PC-9 (cell line): ENCODE measurements at regions not wholly inside any gene's neighbourhood (a gene's known extent, or its start where the extent isn't known, plus 50 kb on each side); places are given as distances from the start of the nearest gene placed in this dataset.

Experiments used
- BruUV-seq: library from RNA; stranded (reverse); fragments of 400-500 nt; replicated peaks from 2 replicates; lab custom pipeline; 2021; lab: Mats Ljungman, UMichigan
- CTCF ChIA-PET: fragments of 300-600 bp; sonication (Branson Sonifier 250); formaldehyde crosslinking; loops from one replicate; lab custom pipeline; 2022; ENCODE audit warnings: antibody characterized with exemption; lab: Charles Lee
- POLR2A ChIA-PET: fragments of 300-600 bp; sonication (Branson Sonifier 250); formaldehyde crosslinking; loops from one replicate; lab custom pipeline; 2022; ENCODE audit warnings: antibody characterized with exemption; ENCODE audit not compliant: unreplicated experiment; lab: Charles Lee
- DNase-seq, 2 experiments: peaks; one replicate each; pipeline versions ENCODE4 v3.0.0 to v3.0.0-alpha.2; 2015 to 2022; ENCODE audit warnings: mixed read lengths in 1 of 2
- H2AFZ ChIP-seq: fragments of 200-600 bp; sonication (generic); 2 replicates; pipeline ENCODE4 v1.8.1; 2017; ENCODE audit warnings: antibody characterized with exemption
- H3F3A ChIP-seq: fragments of 200-600 bp; sonication (generic); 2 replicates; pipeline ENCODE4 v1.8.1; 2017; ENCODE audit warnings: antibody characterized with exemption, mild to moderate bottlenecking, low read depth; ENCODE audit not compliant: insufficient read depth
- H3K27ac ChIP-seq: fragments of 200-600 bp; sonication (generic); 2 replicates; pipeline ENCODE4 v1.6.1; 2016; ENCODE audit warnings: mixed run types
- H3K27me3 ChIP-seq: fragments of 200-600 bp; sonication (generic); 2 replicates; pipeline ENCODE4 v1.6.1; 2016; ENCODE audit warnings: low read depth, mixed run types; ENCODE audit not compliant: insufficient read depth
- H3K36me3 ChIP-seq: fragments of 200-600 bp; sonication (generic); 2 replicates; pipeline ENCODE4 v1.6.1; 2016; ENCODE audit warnings: low read depth, mixed run types
- H3K4me1 ChIP-seq: fragments of 200-600 bp; sonication (generic); replicated peaks from 2 replicates; pipeline ENCODE4 v1.6.1; 2016; ENCODE audit warnings: mixed run types; ENCODE audit not compliant: insufficient read depth
- H3K4me2 ChIP-seq: fragments of 200-600 bp; sonication (generic); 2 replicates; pipeline ENCODE4 v1.6.1; 2017; ENCODE audit warnings: mixed run types
- H3K4me3 ChIP-seq: fragments of 200-600 bp; sonication (generic); 2 replicates; pipeline ENCODE4 v1.6.1; 2016; ENCODE audit warnings: mixed run types
- H3K79me2 ChIP-seq: fragments of 200-600 bp; sonication (generic); 2 replicates; pipeline ENCODE4 v1.6.1; 2017; ENCODE audit warnings: low read depth, mixed run types
- H3K9me2 ChIP-seq: fragments of 200-600 bp; sonication (generic); 2 replicates; pipeline ENCODE4 v1.8.1; 2017; ENCODE audit warnings: mild to moderate bottlenecking; ENCODE audit not compliant: insufficient read depth
- H3K9me3 ChIP-seq: fragments of 200-600 bp; sonication (generic); 2 replicates; pipeline ENCODE4 v1.8.1; 2016; ENCODE audit warnings: low read depth; ENCODE audit not compliant: insufficient read depth
- H4K20me1 ChIP-seq: fragments of 200-600 bp; sonication (generic); 2 replicates; pipeline ENCODE4 v1.8.1; 2017; ENCODE audit not compliant: insufficient read depth
- CTCF ChIP-seq: fragments of 200-600 bp; sonication (generic); conservative IDR thresholded peaks from 2 replicates; pipeline ENCODE4 v1.6.1; 2017; ENCODE audit warnings: mixed run types, antibody characterized with exemption, mild to moderate bottlenecking, moderate library complexity
- EZH2 ChIP-seq: fragments of 200-600 bp; sonication (generic); IDR thresholded peaks from 2 replicates; pipeline ENCODE4 v1.8.0; 2017; ENCODE audit warnings: antibody characterized with exemption, low read depth
- intact Hi-C: fragments of 100-400 bp; cut with micrococcal nuclease; formaldehyde crosslinking; loops from one replicate; pipeline ENCODE4 v1.10.0; 2022; ENCODE audit not compliant: unreplicated experiment

GRCh38 chrX:11053351-11053750, 57.8 kb upstream of the HCCS start:
- H2AFZ ChIP-seq = no peak overlapping the region
- H3K9me2 ChIP-seq = no peaks in the 10 kb centered on the region
- no peak overlapping the region for H3K4me2 ChIP-seq
- no peaks in the 10 kb centered on the region for H4K20me1 ChIP-seq
- H3K4me3 ChIP-seq = no peak overlapping the region
- ChIA-PET POLR2A (no interaction called here), CTCF (no interaction called here)
- no peaks in the 10 kb centered on the region for H3K79me2 ChIP-seq
- no peaks in the 10 kb centered on the region for H3K9me3 ChIP-seq
- TF ChIP-seq CTCF = no peak
- TF ChIP-seq EZH2 = no peak
- H3F3A ChIP-seq = no peaks in the 10 kb centered on the region
- H3K36me3 ChIP-seq = no peaks in the 10 kb centered on the region
- H3K4me1 ChIP-seq = no peaks in the 10 kb centered on the region
- DNase-seq = no peak
- BruUV-seq = no TSS peak
- no peak overlapping the region for H3K27ac ChIP-seq
- intact Hi-C loops = no loop called here
- no peaks in the 10 kb centered on the region for H3K27me3 ChIP-seq

GRCh38 chrX:11056322-11057176, 54.6 kb upstream of the HCCS start:
- no TSS peak for BruUV-seq
- Histone ChIP-seq H2AFZ (no peak overlapping the region), H3K9me2 (no peaks in the 10 kb centered on the region), H3K9me3 (no peaks in the 10 kb centered on the region), H3K4me2 (no peak overlapping the region), H4K20me1 (no peaks in the 10 kb centered on the region), H3K27me3 (no peaks in the 10 kb centered on the region), H3K79me2 (no peaks in the 10 kb centered on the region), H3K4me3 (no peak overlapping the region), H3K27ac (no peak overlapping the region), H3K36me3 (no peaks in the 10 kb centered on the region), H3K4me1 (no peaks in the 10 kb centered on the region), H3F3A (no peaks in the 10 kb centered on the region)
- intact Hi-C loops = no loop called here
- no peak for TF ChIP-seq CTCF
- TF ChIP-seq EZH2 = no peak
- DNase-seq = no peak
- CTCF ChIA-PET = no interaction called here
- POLR2A ChIA-PET = no interaction called here

GRCh38 chrX:11059933-11060332, 51.2 kb upstream of the HCCS start:
- POLR2A ChIA-PET = no interaction called here
- Histone ChIP-seq H3K36me3 (no peaks in the 10 kb centered on the region), H3K4me1 (no peaks in the 10 kb centered on the region), H3K9me3 (no peaks in the 10 kb centered on the region), H3F3A (peaks cover 5% of the 10 kb centered on the region), H3K79me2 (no peaks in the 10 kb centered on the region), H3K4me3 (no peak overlapping the region), H3K27ac (no peak overlapping the region), H3K9me2 (no peaks in the 10 kb centered on the region), H3K27me3 (no peaks in the 10 kb centered on the region), H2AFZ (no peak overlapping the region), H4K20me1 (no peaks in the 10 kb centered on the region), H3K4me2 (no peak overlapping the region)
- DNase-seq = no peak
- TF ChIP-seq CTCF (no peak), EZH2 (no peak)
- CTCF ChIA-PET = no interaction called here
- BruUV-seq = no TSS peak
- intact Hi-C loops = loop anchor here (5.0 kb wide), 1 partner anchor 158 kb away; no protein-coding TSS in a partner anchor
